OCI-LY7 (cell line): ENCODE measurements at regions not wholly inside any gene's neighbourhood (a gene's known extent, or its start where the extent isn't known, plus 50 kb on each side); places are given as distances from the start of the nearest gene placed in this dataset.

Experiments used
- EZH2phosphoT487 ChIP-seq: fragments of 200-600 bp; sonication (generic); IDR thresholded peaks from 2 replicates; pipeline ENCODE4 v1.6.1; 2018; ENCODE audit warnings: low read depth, borderline replicate concordance, mild to moderate bottlenecking, mixed run types, antibody characterized with exemption, low read length, moderate library complexity, mixed read lengths
- TF ChIP-seq, protein P1 (sequence below): fragments of 200-600 bp; sonication (generic); conservative IDR thresholded peaks from 2 replicates; pipeline ENCODE4 v1.5.1; 2014; ENCODE audit warnings: mild to moderate bottlenecking, antibody characterized with exemption, low read length, moderate library complexity, mixed read lengths

DNA sequence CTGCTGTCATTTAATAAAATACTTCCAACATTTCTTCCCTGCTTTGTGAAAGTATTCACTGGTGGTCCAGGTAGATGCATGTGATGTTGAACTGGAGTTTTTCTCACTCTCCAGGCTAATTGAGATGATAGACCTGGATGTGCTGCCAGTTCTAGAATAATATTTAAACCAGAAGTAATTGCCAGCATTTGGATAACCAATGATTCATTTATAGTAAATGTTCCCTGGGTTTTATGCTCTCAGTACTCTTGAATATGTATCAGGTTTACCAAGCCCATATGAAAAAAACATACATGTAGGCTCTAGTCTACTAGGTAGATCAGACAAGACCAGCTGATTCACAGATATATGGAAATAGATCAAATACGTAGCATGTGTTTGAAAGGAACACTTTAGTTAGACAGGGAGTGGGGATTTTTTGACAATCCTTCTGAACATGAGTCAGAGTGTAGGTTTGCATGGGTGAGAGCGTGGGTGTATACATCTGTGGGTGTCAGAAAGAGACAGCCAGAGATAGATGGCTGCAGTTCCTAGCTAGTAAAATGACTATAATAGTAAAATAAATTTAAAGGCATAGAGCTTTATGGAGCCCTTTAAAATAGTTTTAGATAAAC, 115.1 kb downstream of the NAB1 start:
- TF ChIP-seq, protein P1, sequence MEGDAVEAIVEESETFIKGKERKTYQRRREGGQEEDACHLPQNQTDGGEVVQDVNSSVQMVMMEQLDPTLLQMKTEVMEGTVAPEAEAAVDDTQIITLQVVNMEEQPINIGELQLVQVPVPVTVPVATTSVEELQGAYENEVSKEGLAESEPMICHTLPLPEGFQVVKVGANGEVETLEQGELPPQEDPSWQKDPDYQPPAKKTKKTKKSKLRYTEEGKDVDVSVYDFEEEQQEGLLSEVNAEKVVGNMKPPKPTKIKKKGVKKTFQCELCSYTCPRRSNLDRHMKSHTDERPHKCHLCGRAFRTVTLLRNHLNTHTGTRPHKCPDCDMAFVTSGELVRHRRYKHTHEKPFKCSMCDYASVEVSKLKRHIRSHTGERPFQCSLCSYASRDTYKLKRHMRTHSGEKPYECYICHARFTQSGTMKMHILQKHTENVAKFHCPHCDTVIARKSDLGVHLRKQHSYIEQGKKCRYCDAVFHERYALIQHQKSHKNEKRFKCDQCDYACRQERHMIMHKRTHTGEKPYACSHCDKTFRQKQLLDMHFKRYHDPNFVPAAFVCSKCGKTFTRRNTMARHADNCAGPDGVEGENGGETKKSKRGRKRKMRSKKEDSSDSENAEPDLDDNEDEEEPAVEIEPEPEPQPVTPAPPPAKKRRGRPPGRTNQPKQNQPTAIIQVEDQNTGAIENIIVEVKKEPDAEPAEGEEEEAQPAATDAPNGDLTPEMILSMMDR = no peak
- no peak for TF ChIP-seq EZH2phosphoT487
